ENCODE measurements at regions not wholly inside any gene's neighbourhood (a gene's known extent, or its start where the extent isn't known, plus 50 kb on each side); places are given as distances from the start of the nearest gene placed in this dataset.

- H2AK5ac ChIP-seq (ENCODE audit: insufficient read length, low read length), result no peak overlapping the region
- H3K9ac ChIP-seq (ENCODE audit: extremely low read depth, insufficient read length, low read length), result no peak overlapping the region
- H3K23ac ChIP-seq (ENCODE audit: insufficient read length, low read depth, low read length), result no peak overlapping the region
- H3K4me1 Mint-ChIP-seq, result peaks cover 13 to 14% of the 10 kb centered on the region in 2 experiments
- H3K79me2 ChIP-seq (ENCODE audit: insufficient read depth, low read length), result no peaks in the 10 kb centered on the region; the same call in 1 of the 2 replicates
- H3K27ac ChIP-seq (ENCODE audit: insufficient read length, low read depth, low read length), result no peak overlapping the region
- H3K4me2 ChIP-seq (ENCODE audit: insufficient read depth, insufficient read length, low read length), result no peak overlapping the region
- DNase-seq, result no peak
- no peak overlapping the region for H2BK120ac ChIP-seq (ENCODE audit: low read depth, low read length, poor library complexity, severe bottlenecking)
- no peak overlapping the region for H3K18ac ChIP-seq (ENCODE audit: insufficient read length, low read depth, low read length)
- H2BK15ac ChIP-seq (ENCODE audit: low read depth, low read length), result no peak overlapping the region
- H3K9me3 ChIP-seq (ENCODE audit: control insufficient read depth, low read depth, low read length), result no peaks in the 10 kb centered on the region
- no peaks in the 10 kb centered on the region for H3K27me3 ChIP-seq (ENCODE audit: insufficient read depth, low read length)
- no peaks in the 10 kb centered on the region for H3K4me1 ChIP-seq (ENCODE audit: insufficient read depth, low read length)
- no CpG with 5 or more reads among the region's 2 CpGs for WGBS (ENCODE audit: extremely low coverage, insufficient read length, low lambda C conversion rate)
- no peaks in the 10 kb centered on the region for H3K79me1 ChIP-seq (ENCODE audit: insufficient read depth, low read depth, low read length, poor library complexity, severe bottlenecking)
- no peak overlapping the region for H2BK5ac ChIP-seq (ENCODE audit: insufficient read length, low read length)
- H4K91ac ChIP-seq (ENCODE audit: insufficient read length, low read depth, low read length), result no peak overlapping the region
- no peaks in the 10 kb centered on the region for H3K23me2 ChIP-seq (ENCODE audit: insufficient read length, low read depth, low read length, poor library complexity, severe bottlenecking)
- H4K20me1 ChIP-seq (ENCODE audit: control insufficient read depth, insufficient read depth, insufficient read length), result no peaks in the 10 kb centered on the region
- no peak overlapping the region for H3K4ac ChIP-seq (ENCODE audit: low read depth, low read length)
- H3K27me3 Mint-ChIP-seq (ENCODE audit: low read depth), result no peaks in the 10 kb centered on the region
- TF ChIP-seq CTCF (conservative IDR thresholded peaks at IDR 0.05), result no peak
- H4K8ac ChIP-seq (replicated peaks; ENCODE audit: insufficient read length, low read depth, low read length), result no peak overlapping the region
- H3K4me3 Mint-ChIP-seq, result no peak overlapping the region
- H2BK12ac ChIP-seq (ENCODE audit: insufficient read length, low read depth, low read length), result no peak overlapping the region
- H2BK20ac ChIP-seq (ENCODE audit: low read depth, low read length, poor library complexity, severe bottlenecking), result no peak overlapping the region
- no peak overlapping the region for H3K14ac ChIP-seq (ENCODE audit: insufficient read depth, low read length)
- no peak overlapping the region for H3K56ac ChIP-seq (ENCODE audit: insufficient read length, low read depth, low read length)
- H3T11ph ChIP-seq (ENCODE audit: low read length), result no peak overlapping the region
- no peak overlapping the region for H4K5ac ChIP-seq (ENCODE audit: insufficient read length, low read depth, low read length)
- H3K9me3 Mint-ChIP-seq, result peaks cover 7 to 8% of the 10 kb centered on the region in 2 experiments
- H3K36me3 Mint-ChIP-seq (ENCODE audit: insufficient read depth in 1 of 3, low read depth in 3 of 3), result peaks cover 4 to 12% (median 6%) of the 10 kb centered on the region in 3 experiments; a peak in 5 of 7 replicates
- no peak overlapping the region for H3K27ac Mint-ChIP-seq
- no peak overlapping the region for H2AFZ ChIP-seq (ENCODE audit: low read length)
Measured at GRCh38 chr6:111939902-111940301, 66.7 kb upstream of the FYN start.

All from H9 (cell line).